Activated CD4-positive, alpha-beta T cell treated with anti-CD3 and anti-CD28 coated beads for 24 hours (primary cell): ENCODE measurements at regions not wholly inside any gene's neighbourhood (a gene's known extent, or its start where the extent isn't known, plus 50 kb on each side); places are given as distances from the start of the nearest gene placed in this dataset.
"Not testable (repeated sequence)": the region's sequence is repeated elsewhere in the genome, so short reads cannot be mapped to it uniquely, and the experiment has no call there.

ENCODE experiments used
- DNase-seq, 2 donors: peaks; one replicate each; pipeline ENCODE4 v3.0.0-alpha.2; 2020; ENCODE audit warnings: low read depth in 2 of 2

DNA sequence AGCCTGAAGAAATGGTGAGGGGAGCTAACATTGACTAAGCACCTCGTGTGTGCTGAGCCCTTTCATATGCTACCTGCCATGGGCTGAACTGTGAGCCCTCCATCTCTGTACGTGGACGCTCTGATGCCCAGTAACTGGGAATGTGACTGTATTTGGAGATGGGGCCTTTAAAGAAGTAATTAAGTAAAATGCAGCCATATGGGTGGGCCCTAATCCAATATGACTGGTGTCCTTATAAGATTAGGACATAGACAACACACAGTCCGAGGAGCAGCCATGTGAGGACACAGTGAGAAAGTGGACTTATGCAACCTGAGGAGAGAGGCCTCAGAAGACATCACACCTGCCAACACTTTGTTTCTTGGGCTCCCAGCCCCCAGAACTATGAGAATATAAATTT is 92.7 kb upstream of the ATP1B1 start:
- no peak for DNase-seq

DNA sequence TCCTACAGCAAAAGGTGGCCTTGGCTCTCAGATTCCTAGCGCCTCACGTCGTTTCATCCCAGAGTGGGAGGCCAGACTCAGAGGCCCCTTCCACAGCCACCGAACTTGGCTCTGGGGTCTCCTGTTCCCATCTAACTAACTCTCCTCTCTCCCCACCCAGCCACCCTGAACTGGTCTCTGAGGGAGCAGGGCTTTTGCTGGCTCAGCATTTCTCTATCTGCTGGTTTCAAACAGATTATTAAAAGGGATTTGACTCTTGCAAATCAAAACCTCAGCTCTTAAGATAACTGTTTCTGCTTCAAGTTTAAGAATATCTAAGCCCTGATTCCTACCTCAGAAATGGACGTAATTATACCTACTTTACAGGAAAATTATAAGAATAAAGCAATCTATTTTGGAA is 91.0 kb upstream of the ATP1B1 start:
- DNase-seq: no peak

DNA sequence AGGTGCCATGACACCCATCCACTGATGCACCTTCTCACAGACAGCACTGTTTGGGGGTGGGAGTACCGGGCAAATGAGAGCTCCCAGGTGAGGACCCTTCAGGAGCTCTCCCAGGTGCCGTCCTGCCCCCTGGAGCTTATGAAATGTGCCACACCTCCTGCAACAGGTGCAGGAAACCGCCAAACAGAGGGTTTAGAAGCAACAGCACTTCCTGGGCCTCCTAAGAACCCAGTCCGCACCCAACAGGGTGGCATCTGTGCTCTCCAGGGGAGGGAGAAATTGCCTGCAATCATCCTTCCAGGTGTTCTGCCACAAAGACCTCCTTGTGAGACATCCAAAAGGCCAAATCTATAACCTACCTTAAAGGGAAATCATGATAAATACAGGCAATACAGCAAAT is 87.7 kb upstream of the ATP1B1 start:
- no peak for DNase-seq

DNA sequence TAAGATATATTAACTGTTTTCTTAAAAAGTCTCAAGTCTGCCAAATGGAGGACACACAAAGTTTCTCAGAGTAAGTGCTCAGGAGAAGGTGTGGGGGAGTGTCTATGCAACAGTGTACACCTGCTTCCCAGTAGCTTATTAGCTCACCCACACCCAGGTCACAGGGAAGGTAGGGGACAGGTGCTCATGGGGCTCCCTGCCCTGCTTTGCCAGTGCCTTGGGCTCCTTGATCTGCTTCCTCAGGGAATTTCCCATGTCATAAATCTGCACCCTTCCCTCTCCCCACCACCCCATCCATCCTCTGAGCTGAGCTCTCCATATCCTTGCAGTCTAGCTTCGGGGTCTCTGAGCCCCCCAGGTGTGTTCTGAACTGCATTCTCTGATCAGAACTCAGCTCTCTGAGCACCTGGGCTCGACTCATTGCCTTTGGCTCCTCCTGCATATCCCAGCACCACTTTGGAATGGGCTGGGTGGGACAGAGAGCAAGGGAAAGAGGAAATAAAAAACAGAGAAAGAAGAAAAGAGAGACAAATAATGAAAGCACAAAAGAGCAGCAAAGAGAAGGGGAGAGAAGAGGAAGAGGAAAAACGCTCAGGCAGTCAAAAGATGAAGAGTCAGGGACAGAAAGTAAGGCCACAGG is 87.0 kb upstream of the ATP1B1 start:
- DNase-seq: no peak

DNA sequence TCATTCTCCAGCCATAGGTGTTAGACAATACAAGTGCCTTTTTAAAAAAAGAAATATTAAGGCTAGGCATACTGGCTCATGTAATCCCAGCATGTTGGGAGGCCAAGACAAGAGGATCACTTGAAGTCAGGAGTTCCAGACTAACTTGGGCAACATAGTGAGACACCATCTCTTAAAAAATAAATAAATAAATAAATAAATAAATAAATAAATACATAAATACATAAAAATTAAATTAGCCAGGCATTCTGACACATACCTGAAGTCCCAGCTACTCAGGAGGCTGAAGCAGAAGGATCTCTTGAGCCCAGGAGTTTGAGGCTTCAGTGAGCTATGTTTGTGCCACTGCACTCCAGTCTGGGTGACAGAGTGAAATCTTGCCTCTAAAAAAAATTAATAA is 85.8 kb upstream of the ATP1B1 start:
- DNase-seq: no peak

DNA sequence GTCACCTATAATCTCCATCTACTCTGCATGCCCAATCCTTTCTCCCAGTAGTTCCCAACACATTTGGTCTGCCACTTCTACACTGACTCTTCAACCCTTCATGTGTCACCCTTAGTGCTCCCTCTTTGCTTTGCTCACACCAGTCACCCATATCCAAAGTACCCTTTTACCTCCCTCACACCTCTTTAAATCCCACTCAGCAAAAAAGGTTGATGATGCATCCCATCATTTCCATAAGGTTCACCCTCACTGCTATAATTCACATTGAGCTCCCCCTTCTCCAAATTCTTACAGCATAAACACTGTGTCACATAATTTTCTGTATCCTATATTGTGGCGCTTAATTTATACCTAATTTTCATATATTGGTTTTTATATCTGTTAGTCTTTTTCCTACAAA is 83.8 kb upstream of the ATP1B1 start:
- no peak for DNase-seq

DNA sequence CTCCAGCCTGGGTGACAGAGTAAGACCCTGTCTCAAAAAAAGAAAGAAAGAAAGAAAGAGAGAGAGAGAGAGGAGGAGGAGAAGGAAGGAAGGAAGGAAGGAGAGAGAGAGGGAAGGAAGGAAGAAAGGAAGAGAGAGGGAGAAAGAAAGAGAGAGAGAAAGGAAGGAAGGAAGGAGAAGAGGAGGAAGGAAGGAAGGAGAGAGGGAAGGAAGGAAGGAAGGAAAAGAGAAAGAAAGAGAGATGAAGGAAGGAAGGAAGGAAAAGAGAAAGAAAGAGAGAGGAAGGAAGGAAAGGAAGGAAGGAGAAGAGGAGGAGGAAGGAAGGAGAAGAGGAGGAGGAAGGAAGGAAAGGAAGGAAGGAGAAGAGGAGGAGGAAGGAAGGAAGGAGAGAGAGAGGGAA is 82.2 kb upstream of the ATP1B1 start:
- no peak for DNase-seq

DNA sequence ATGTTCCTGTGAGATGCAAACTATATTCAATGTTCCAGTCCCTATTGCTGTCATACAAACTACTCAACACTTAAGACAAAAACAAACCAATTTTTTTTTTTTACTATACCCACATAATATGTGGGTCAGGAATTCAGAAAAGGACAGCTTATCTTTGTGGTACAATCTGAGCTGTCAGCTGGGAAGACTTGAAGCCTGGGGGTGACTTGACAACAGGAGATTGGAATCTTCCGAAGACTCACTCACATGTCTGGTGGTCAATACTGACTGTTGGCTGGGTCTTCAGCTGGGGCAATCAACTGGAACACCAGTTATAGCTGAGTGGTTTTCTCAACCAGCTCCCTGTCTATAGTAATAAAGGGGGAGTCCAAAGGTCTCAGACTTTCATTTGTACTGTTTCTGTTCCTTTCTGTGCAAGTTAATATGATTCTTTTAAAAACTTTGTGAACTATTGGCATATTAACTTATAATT is 81.7 kb upstream of the ATP1B1 start:
- DNase-seq: no peak

DNA sequence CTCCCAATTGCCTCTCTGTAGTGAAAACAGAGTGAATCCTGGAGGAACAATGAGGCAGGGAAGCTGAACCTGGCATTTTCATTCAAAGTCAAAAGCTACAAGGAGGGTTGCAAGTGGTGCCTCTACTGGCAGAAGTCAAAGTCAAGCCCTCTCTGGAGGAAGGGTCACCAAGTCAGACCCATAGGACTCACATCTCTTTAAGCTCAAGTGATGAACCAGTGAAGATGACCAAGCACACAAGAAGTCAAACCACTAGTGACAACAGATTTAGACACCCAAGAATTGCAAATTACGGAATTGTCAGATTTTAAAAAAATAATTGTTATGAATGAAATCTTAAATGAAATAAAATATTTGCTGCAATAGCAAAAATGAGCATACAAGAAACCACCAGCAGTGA is 81.1 kb upstream of the ATP1B1 start:
- DNase-seq: no peak

DNA sequence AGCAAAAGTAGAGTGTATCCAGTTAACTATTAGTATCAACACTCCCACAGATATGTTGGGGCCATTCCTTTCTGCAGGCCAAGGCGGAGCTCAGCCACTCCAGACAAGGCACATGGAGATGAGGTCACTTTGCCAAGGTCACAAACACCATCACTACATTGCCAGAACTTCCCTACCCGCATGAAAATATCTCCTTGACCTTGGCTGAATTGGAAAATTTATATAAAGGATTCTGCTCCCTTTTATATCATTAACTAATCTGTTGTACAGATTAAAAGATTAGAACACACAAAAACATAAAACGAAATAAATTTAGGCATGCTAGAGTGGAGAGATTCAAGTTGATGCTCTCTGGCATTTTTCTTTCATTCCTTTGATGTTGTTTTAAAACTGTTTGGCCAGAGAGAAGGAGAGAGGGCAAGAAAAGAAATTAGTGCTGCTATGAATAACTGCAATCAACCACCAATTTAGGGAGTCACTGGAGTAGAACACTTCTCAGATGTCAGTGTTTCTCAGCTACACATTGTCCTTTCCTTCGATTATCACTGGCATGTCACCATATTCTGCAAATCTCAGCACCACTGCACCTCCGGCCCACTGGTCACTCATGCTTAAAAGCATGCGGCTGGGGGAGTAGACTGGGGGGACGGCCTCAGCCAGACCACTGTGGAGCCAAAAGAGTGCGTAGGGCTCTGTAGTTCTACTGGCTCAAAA is 78.7 kb upstream of the ATP1B1 start:
- DNase-seq: no peak

DNA sequence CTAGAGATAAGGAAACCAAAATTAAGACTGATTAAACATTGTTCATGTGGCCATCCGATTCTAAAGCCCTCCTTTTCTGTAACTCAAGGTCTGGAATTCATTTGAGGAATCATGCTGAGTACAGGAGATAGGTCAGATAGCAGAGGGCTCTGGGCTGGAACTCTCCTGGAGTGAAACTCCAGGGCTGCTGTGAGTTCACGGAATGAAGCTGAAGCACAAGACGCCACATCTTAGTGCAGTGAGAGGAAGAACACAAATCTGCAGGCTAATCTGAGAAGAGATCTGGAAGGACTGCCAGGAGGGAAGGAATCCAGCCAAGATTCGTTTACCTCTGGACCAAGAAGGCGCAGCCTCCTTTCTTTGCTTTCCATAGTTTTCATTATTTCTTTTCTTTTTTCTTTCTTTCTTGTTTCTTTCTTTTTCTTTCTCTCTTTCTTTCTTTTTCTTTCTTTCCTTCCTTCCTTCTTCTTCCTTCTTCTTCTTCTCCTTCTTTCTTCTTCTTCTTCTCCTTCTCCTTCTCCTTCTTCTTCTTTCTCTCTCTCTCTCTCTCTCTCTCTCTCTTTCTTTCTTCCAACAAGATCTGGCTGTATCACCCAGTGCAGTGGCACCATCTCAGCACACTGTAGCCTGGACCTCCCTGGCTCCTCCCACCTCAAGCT is 74.8 kb upstream of the ATP1B1 start:
- no peak for DNase-seq

DNA sequence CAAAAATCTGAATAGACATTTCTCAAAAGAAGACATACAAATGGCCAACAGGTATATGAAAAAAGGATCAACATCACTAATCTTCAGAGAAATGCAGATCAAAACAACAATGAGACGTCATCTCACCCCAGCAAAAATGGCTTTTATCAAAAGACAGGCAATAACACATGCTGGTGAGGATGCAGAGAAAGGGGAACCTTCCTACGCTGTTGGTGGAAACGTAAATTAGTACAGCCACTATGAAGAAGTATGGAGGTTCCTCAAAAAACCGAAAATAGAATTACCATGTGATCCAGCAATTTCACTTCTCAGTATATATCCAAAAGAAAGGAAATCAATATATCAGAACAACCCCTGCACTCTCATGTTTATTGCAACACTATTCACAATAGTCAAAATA is 65.1 kb upstream of the ATP1B1 start:
- DNase-seq: no peak

DNA sequence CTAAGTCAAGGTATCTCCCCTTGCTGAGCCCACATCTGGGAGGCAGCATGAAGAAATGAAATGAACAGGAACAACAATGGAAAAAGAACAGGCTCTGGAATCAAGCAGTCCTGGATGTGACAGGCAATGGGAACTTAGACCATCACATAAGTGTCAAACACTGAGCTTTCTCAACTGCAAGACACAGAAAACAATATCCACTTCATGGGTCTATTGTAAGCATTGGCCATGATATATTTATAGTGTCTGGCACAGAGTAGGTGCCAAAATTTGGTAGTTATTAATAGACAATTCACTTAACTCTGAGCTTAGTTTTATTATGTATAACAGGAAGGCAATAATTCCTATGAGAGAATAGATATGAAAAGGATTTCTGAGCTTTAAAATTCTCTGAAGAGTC is 64.1 kb upstream of the ATP1B1 start:
- no peak for DNase-seq

DNA sequence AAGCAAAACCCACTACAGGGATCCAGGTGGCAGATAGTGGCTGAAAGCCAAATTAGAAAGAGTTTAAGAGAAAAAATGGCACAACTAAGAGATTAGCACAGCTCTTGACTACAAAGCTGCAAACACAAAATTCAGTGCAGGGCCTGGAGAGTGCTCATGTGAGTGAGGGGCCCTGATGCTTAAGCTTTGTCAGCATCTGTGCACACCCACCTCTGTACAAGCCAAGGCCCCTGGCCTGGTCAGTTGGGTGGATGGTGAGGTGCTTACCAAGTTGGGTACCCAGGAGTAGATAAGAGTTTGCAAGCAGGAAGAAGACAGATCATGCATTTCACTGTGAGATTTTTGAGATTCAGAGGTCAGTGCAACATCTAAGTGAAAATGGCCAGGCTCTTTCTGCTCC is 62.7 kb upstream of the ATP1B1 start:
- no peak for DNase-seq

DNA sequence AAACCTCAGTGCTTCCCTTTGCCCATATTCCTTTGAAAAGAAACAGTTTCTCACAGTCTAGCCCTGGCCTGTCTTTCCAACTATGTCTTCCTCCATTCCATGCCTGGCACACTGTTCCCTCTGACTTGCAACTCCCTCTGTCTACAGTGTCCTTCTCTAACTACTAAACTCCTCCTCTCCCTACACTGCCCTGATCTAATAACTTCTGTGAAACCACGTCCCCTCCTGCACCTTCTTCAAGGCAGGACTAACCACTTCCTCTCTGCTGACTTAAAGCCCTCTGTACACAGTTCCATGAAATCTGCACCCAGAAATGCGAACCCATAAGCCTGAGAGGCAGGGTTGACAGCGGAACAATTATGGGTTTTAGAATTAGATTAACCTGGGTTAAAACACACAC is 62.2 kb upstream of the ATP1B1 start:
- DNase-seq: no peak

DNA sequence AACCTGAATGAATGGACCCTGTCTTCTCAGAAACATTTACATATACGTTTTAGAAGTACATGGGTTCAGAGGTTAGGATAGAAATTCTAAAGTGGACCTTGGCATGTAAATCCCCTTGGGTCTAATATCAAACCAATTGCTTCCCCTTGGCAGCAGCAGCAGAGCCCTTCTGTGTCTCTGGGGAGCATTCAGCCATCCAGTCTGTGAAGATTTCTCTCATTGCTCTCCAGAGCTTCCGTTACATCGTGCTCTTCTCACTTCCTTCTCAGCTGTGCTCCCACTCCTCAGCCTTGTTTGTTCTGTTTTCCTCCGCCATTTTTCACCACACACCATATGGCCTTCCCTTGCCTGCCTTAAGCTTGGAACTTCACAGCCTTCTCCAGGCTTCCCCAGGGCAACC is 61.5 kb upstream of the ATP1B1 start:
- DNase-seq: no peak

DNA sequence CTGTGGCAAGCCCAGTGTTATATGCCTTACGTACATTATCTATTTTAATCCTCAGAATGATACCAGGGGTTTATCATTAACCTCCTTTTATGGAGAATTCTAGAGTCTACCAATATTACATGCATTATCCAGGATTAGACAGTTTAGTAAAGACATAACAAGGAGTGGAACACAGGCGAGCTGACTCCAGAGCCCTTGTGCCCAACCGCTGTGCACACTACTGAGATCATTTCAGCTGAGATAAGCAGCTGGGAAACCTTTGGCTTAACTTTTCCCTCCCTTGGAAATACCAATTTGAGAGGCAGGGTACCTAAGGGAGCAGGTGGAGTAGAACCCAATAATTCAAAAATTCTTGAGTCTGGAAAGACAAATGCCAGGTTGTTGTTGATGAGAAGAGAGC is 59.8 kb upstream of the ATP1B1 start:
- no peak for DNase-seq

DNA sequence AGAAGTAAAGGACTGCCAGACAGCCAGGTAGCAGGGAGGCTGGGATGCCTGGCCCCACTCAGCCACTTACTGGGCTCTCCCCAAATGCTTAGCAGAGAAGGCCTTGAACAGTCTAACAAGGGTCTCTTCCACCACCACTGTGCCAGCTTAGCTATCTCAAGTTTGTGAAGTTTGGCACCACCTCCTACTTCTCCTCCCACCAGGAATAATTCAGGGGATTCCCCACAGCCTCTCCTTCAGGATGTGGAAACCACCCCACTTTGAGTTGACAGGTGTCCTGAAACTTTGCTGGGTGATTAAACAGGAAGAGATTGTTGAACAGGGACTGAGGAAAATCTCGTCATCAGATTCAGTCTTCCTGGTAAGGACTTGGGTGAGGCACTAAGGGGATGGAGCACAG is 59.4 kb upstream of the ATP1B1 start:
- DNase-seq: no peak

DNA sequence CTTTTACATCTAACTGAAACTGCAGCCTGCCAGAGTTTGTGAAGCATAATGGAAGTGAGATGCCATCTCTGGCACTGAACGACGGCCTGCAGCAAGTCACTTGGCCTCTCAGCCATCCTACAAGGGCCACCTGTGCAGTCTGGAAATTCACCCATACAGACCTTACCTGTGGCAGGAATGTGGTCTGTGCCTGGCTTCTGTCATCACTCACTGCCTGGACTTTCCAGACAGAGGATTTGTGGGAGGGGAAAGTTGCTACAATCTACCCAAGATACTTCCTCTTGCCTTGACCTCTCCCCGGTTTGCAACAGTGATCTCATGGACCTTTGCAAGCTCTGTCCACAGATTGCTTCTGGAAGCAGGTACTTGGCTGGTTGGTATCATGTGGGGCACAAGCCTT is 58.4 kb upstream of the ATP1B1 start:
- DNase-seq: no peak

DNA sequence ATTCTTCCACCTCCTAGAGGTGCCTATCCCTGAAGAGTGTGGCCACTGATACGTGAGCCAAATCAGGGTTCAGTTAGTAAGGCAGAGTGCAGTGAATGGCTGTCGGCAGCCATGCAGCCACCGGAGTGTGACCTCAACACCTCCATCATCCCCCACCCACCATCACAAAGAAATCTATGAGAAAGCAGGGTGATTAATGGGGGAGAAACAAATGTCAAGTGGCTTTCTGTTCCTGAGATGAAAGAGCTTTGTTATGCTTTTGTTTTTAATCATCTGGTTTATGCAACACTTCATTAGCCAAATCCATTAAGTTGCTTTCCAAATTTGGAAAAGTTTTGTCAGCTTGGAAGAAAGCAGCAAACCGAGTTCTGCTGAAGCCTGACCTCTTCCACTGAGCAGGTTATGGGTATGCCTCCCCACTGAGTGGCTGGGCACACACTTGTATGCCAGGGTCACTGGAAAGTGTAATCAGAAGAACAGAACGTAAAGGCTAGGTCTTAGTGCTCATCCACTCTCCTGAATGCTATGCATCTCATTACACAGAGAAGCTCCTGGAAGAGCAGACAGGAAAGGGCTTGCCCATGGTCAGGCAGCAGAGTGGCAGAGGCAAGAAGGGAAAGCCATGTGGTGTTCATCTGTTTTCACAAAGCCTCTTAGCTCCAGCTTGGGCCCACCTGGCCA is 57.1 kb upstream of the ATP1B1 start:
- peak; percentile 19 to 33 for DNase-seq

DNA sequence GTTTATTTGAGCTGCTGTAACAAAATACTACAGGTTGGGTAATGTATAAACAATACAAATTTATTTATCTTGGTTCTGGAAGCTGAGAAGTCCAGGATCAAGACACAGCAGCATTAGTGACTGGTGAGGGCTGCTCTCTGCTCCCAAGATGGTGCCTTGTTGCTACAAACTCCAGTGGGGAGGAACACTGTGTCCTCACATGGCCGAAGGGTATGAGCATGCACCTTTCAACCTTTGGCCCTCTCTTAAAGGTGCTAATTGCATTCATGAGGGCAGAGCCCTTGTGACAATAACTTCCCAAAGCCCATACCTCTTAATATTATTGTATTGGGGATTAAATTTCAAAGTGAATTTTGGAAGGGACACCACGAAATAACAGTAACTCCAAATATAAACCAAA is 55.3 kb upstream of the ATP1B1 start:
- no peak for DNase-seq

DNA sequence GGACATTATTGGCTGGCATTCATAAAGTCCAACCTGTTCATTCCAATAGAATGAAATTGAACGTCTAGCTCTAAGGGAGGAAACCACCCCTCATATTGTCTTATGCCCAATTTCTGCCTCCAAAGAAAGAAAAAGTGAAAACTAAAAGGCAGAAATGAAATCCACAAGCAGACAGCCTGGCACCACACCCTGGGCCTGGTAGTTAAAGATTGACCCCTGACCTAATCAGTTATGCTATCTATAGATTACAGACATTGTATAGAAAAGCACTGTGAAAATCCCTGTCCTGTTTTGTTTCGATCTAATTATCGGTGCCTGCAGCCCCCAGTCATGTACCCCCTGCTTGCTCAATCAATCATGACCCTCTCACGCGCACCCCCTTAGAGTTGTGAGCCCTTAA is 54.3 kb upstream of the ATP1B1 start:
- not testable (repeated sequence) for DNase-seq

DNA sequence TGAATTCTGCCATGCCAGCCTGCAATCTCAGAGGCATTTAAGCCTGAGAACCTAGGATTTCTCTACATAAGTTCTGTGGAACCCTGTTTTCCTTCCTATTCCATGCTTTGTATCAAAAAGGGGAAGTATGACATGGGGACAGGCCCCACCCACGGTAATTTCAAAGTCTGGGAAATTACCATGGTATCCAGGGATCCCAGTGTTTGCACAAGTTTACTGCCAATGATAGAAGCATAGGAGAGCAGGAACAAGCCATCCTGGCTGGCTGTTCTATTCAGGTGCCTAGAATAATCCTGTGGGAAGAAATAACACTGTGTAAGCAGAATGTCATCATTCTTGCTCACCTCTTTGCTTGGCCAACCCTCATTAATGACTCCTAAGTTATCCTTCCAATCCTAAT is 53.8 kb upstream of the ATP1B1 start:
- DNase-seq: no peak
